GM12878 (cell line): ENCODE measurements at regions not wholly inside any gene's neighbourhood (a gene's known extent, or its start where the extent isn't known, plus 50 kb on each side); places are given as distances from the start of the nearest gene placed in this dataset.

Source experiments
- ATAC-seq: fragments of 200-7000 bp; cut with Tn5 transposase; 3 replicates; pipeline ENCODE4 v1.9.1; 2020; ENCODE audit warnings: mild to moderate bottlenecking, moderate library complexity
- BruUV-seq: library from RNA; stranded (reverse); fragments of 400-500 nt; replicated peaks from 2 replicates; lab custom pipeline; 2021; lab: Mats Ljungman, UMichigan
- CTCF ChIA-PET: fragments of 300-600 bp; sonication (Branson Sonifier 250); formaldehyde crosslinking; extraction: SDS; loops from one replicate; lab custom pipeline; 2021; ENCODE audit warnings: inconsistent platforms; lab: Yijun Ruan, JAX
- POLR2A ChIA-PET: fragments of 350-600 bp; formaldehyde crosslinking; extraction: SDS; loops from one replicate; lab custom pipeline; 2021; ENCODE audit warnings: inconsistent platforms; lab: Charles Lee
- RAD21 ChIA-PET: fragments of 300-600 bp; sonication (Branson Sonifier 250); formaldehyde crosslinking; loops from one replicate; lab custom pipeline; 2023; ENCODE audit warnings: antibody characterized with exemption; ENCODE audit not compliant: unreplicated experiment; lab: Charles Lee
- SMC1A ChIA-PET: fragments of 300-600 bp; sonication (Branson Sonifier 250); formaldehyde crosslinking; loops from one replicate; lab custom pipeline; 2023; ENCODE audit not compliant: unreplicated experiment, uncharacterized antibody; lab: Charles Lee
- DNase-seq: peaks from one replicate; pipeline ENCODE4 v3.0.0-alpha.2; 2011; ENCODE audit warnings: low read depth, low spot score
- FAIRE-seq: peaks from 3 replicates; lab custom pipeline; 2011; peaks lifted over from hg19 to GRCh38; lab: Jason Lieb, UNC
- H2AFZ ChIP-seq: 2 replicates; pipeline ENCODE4 v1.6.0; 2011; ENCODE audit warnings: low read depth, low read length, control low read depth; ENCODE audit not compliant: control insufficient read depth
- H3K27ac ChIP-seq: 2 replicates; pipeline ENCODE4 v1.5.1; 2011; ENCODE audit warnings: control low read depth; ENCODE audit not compliant: control insufficient read depth, insufficient read depth
- H3K27me3 ChIP-seq, 2 experiments: replicated peaks in 1 of 2; 2 replicates each; pipeline versions ENCODE4 v1.6.0 to v1.6.1; 2011; ENCODE audit warnings: low read length in 1 of 2; ENCODE audit not compliant: control insufficient read depth in 2 of 2, insufficient read depth in 2 of 2
- H3K36me3 ChIP-seq, 2 experiments: 2 replicates each; pipeline ENCODE4 v1.5.1; 2011; ENCODE audit warnings: low read length in 1 of 2; ENCODE audit not compliant: control insufficient read depth in 2 of 2, insufficient read depth in 2 of 2
- H3K4me1 ChIP-seq: 2 replicates; pipeline ENCODE4 v1.6.1; 2011; ENCODE audit warnings: mild to moderate bottlenecking, low read length, moderate library complexity, mixed read lengths; ENCODE audit not compliant: control insufficient read depth, insufficient read depth
- H3K4me2 ChIP-seq: 2 replicates; pipeline ENCODE4 v1.6.0; 2011; ENCODE audit warnings: control low read depth; ENCODE audit not compliant: control insufficient read depth, insufficient read depth
- H3K4me3 ChIP-seq: fragments of 200-600 bp; sonication (generic); 2 replicates; pipeline ENCODE4 v1.5.1; 2016
- H3K79me2 ChIP-seq: 2 replicates; pipeline ENCODE4 v1.6.0; 2011; ENCODE audit warnings: low read length; ENCODE audit not compliant: control insufficient read depth, insufficient read depth
- H3K9ac ChIP-seq: 2 replicates; pipeline ENCODE4 v1.8.0; 2011; ENCODE audit warnings: low read length, control low read depth, mixed read lengths; ENCODE audit not compliant: control insufficient read depth, insufficient read depth
- H3K9me3 ChIP-seq: replicated peaks from 3 replicates; pipeline ENCODE4 v1.5.1; 2011; ENCODE audit warnings: mild to moderate bottlenecking, low read length; ENCODE audit not compliant: control insufficient read depth, insufficient read depth
- H4K20me1 ChIP-seq: 2 replicates; pipeline ENCODE4 v1.6.0; 2011; ENCODE audit not compliant: control insufficient read depth, insufficient read depth
- CBX3 ChIP-seq: fragments of 200-600 bp; sonication (generic); IDR thresholded peaks from 2 replicates; pipeline ENCODE4 v1.6.1; 2016; ENCODE audit warnings: low read depth, borderline replicate concordance
- CREM ChIP-seq: IDR thresholded peaks from 2 replicates; pipeline ENCODE4 v1.6.1; 2014; ENCODE audit warnings: antibody characterized with exemption, low read depth
- CTCF ChIP-seq, 3 experiments: IDR thresholded peaks in 2 of 3; conservative IDR thresholded peaks in 1 of 3; 2 replicates each; pipeline ENCODE4 v1.5.1; 2011; ENCODE audit warnings: low read depth in 3 of 3, low read length in 3 of 3, mild to moderate bottlenecking in 3 of 3, control low read depth in 2 of 3, moderate library complexity in 2 of 3, inconsistent platforms in 1 of 3, mixed read lengths in 1 of 3; ENCODE audit not compliant: control insufficient read depth in 2 of 3, insufficient read depth in 1 of 3; ENCODE audit errors: extremely low read depth in 1 of 3
- EZH2 ChIP-seq: IDR thresholded peaks from 2 replicates; pipeline ENCODE4 v1.6.1; 2012; ENCODE audit warnings: low read depth, mild to moderate bottlenecking, control low read depth, inconsistent platforms, low read length, borderline replicate concordance; ENCODE audit not compliant: control insufficient read depth
- HCFC1 ChIP-seq: fragments of 150-350 bp; IDR thresholded peaks from 2 replicates; pipeline ENCODE4 v1.6.1; 2014; ENCODE audit warnings: low read length
- HDGF ChIP-seq: fragments of 450-650 bp; IDR thresholded peaks from 2 replicates; pipeline ENCODE4 v1.6.1; 2016; ENCODE audit warnings: antibody characterized with exemption
- IKZF2 ChIP-seq, 2 experiments: fragments of 450-650 bp; IDR thresholded peaks; 2 replicates each; pipeline ENCODE4 v1.6.1; 2017; ENCODE audit warnings: mild to moderate bottlenecking in 2 of 2, moderate library complexity in 2 of 2
- MAX ChIP-seq: IDR thresholded peaks from 2 replicates; pipeline ENCODE4 v1.6.1; 2012; ENCODE audit warnings: low read depth, low read length, improper control_type of control experiment
- MEF2A ChIP-seq: IDR thresholded peaks from 2 replicates; pipeline ENCODE4 v1.6.1; 2011; ENCODE audit warnings: low read depth, mild to moderate bottlenecking, low read length, moderate library complexity; ENCODE audit not compliant: insufficient read depth
- NBN ChIP-seq: fragments of 450-650 bp; IDR thresholded peaks from 2 replicates; pipeline ENCODE4 v1.6.1; 2016
- NRF1 ChIP-seq: conservative IDR thresholded peaks from 2 replicates; pipeline ENCODE4 v1.6.1; 2011; ENCODE audit warnings: mild to moderate bottlenecking, low read depth, low read length, improper control_type of control experiment
- PML ChIP-seq: IDR thresholded peaks from 2 replicates; pipeline ENCODE4 v1.6.1; 2012; ENCODE audit warnings: low read length, inconsistent platforms
- YBX1 ChIP-seq: fragments of 450-650 bp; IDR thresholded peaks from 2 replicates; pipeline ENCODE4 v1.6.1; 2016; ENCODE audit warnings: antibody characterized with exemption
- ZNF207 ChIP-seq: fragments of 450-650 bp; IDR thresholded peaks from 2 replicates; pipeline ENCODE4 v1.6.1; 2014; ENCODE audit warnings: antibody characterized with exemption, mild to moderate bottlenecking, borderline replicate concordance
- ZSCAN29 ChIP-seq: fragments of 450-650 bp; IDR thresholded peaks from 2 replicates; pipeline ENCODE4 v1.6.1; 2017; ENCODE audit warnings: mild to moderate bottlenecking, moderate library complexity
- WGBS: methylation state at CpG from one replicate; pipeline ENCODE4 v1.1.6; 2016; ENCODE audit warnings: low lambda C conversion rate; ENCODE audit not compliant: insufficient replicate concordance, insufficient coverage; ENCODE audit errors: missing lambda C conversion rate; 5-methylcytosine and 5-hydroxymethylcytosine counted together
- in situ Hi-C: fragments of 300-500 bp; cut with MboI; formaldehyde crosslinking; loops from 9 replicates; pipeline ENCODE4 v1.14.3; 2018; ENCODE audit warnings: mixed read lengths
- intact Hi-C: fragments of 100-400 bp; cut with micrococcal nuclease; formaldehyde crosslinking; loops from one replicate; pipeline ENCODE4 v1.14.2; 2022; ENCODE audit not compliant: unreplicated experiment
- TF ChIP-seq, protein P1 (sequence below): fragments of 450-650 bp; IDR thresholded peaks from 2 replicates; pipeline ENCODE4 v1.6.1; 2016; ENCODE audit warnings: mild to moderate bottlenecking

- TF ChIP-seq CBX3 (no peak), IKZF2 (IDR thresholded peaks at IDR 0.05) (no peak)
- Histone ChIP-seq H3K79me2 (no peaks in the 10 kb centered on the region), H3K27me3 (no peaks in the 10 kb centered on the region), H3K4me1 (no peaks in the 10 kb centered on the region), H3K4me2 (no peak overlapping the region), H2AFZ (no peak overlapping the region), H3K36me3 (no peaks in the 10 kb centered on the region), H3K9ac (no peak overlapping the region), H3K27ac (no peak overlapping the region), H3K4me3 (no peak overlapping the region), H3K9me3 (no peaks in the 10 kb centered on the region; the same call in 2 of the 3 replicates), H4K20me1 (no peaks in the 10 kb centered on the region)
- ChIA-PET POLR2A (no interaction called here), RAD21 (no interaction called here), CTCF (no interaction called here), SMC1A (no interaction called here)
- 35% methylated on average over 5 of the region's 5 CpGs for WGBS
- no TSS peak for BruUV-seq
- DNase-seq = no peak
- no peak for FAIRE-seq
- in situ Hi-C loops = no loop called here
- no peak for ATAC-seq
- intact Hi-C loops = no loop called here
Observed at GRCh38 chr13:90576067-90576466, 771.4 kb upstream of the MIR17HG start.

GRCh38 chr13:90577726-90578125, 769.8 kb upstream of the MIR17HG start:
- ChIA-PET SMC1A (no interaction called here), POLR2A (no interaction called here), CTCF (interaction anchor here (0.7 kb wide), 1 partner anchor 239 kb away, joined by 4 read pairs; no protein-coding TSS in a partner anchor), RAD21 (no interaction called here)
- Histone ChIP-seq H4K20me1 (no peaks in the 10 kb centered on the region), H3K27me3 (no peaks in the 10 kb centered on the region), H3K4me3 (no peak overlapping the region), H2AFZ (no peak overlapping the region), H3K9me3 (no peaks in the 10 kb centered on the region; the same call in 2 of the 3 replicates), H3K27ac (no peak overlapping the region), H3K9ac (no peak overlapping the region), H3K4me2 (no peak overlapping the region), H3K4me1 (no peaks in the 10 kb centered on the region), H3K79me2 (no peaks in the 10 kb centered on the region), H3K36me3 (no peaks in the 10 kb centered on the region)
- in situ Hi-C loops (no loop called here), intact Hi-C loops (no loop called here)
- no peak for DNase-seq
- FAIRE-seq = no peak
- WGBS = 0% methylated on average over 2 of the region's 2 CpGs
- ATAC-seq = peak; percentile 49
- no TSS peak for BruUV-seq
- TF ChIP-seq, protein P1, sequence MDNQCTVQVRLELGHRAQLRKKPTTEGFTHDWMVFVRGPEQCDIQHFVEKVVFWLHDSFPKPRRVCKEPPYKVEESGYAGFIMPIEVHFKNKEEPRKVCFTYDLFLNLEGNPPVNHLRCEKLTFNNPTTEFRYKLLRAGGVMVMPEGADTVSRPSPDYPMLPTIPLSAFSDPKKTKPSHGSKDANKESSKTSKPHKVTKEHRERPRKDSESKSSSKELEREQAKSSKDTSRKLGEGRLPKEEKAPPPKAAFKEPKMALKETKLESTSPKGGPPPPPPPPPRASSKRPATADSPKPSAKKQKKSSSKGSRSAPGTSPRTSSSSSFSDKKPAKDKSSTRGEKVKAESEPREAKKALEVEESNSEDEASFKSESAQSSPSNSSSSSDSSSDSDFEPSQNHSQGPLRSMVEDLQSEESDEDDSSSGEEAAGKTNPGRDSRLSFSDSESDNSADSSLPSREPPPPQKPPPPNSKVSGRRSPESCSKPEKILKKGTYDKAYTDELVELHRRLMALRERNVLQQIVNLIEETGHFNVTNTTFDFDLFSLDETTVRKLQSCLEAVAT = no peak
- TF ChIP-seq YBX1 = no peak
- no peak for TF ChIP-seq MAX
- no peak for TF ChIP-seq EZH2
- TF ChIP-seq NBN = no peak
- TF ChIP-seq HCFC1 = no peak
- TF ChIP-seq NRF1 = no peak
- no peak for TF ChIP-seq CTCF (IDR thresholded peaks at IDR 0.05 in 2 of 3, conservative IDR thresholded peaks at IDR 0.05 in 1 of 3; ENCODE audit: control insufficient read depth in 2 of 3, extremely low read depth in 1 of 3, insufficient read depth in 1 of 3, low read depth in 3 of 3, low read length in 3 of 3)
- no peak for TF ChIP-seq ZNF207
- TF ChIP-seq PML = no peak
- TF ChIP-seq HDGF = no peak
- no peak for TF ChIP-seq MEF2A
- no peak for TF ChIP-seq ZSCAN29
- no peak for TF ChIP-seq CREM
